Fibroblast of the aortic adventitia (primary cell): ENCODE measurements at regions not wholly inside any gene's neighbourhood (a gene's known extent, or its start where the extent isn't known, plus 50 kb on each side); places are given as distances from the start of the nearest gene placed in this dataset.
"Not testable (repeated sequence)": the region's sequence is repeated elsewhere in the genome, so short reads cannot be mapped to it uniquely, and the experiment has no call there.

Experiments used
- DNase-seq: peaks from one replicate; pipeline ENCODE4 v3.0.0-alpha.2; 2010; ENCODE audit warnings: low read depth
- H3K4me3 ChIP-seq: 2 replicates; pipeline ENCODE4 v1.5.1; 2011; ENCODE audit warnings: low read depth, mild to moderate bottlenecking, control low read depth, low read length, moderate library complexity
- CTCF ChIP-seq: IDR thresholded peaks from 2 replicates; pipeline ENCODE4 v1.5.1; 2011; ENCODE audit warnings: mild to moderate bottlenecking, low read length, control low read depth, inconsistent platforms; ENCODE audit not compliant: insufficient read depth

- no peak for TF ChIP-seq CTCF
- no peak overlapping the region for H3K4me3 ChIP-seq
- DNase-seq: no peak
These were observed 320.2 kb upstream of the SFSWAP start for GRCh38 chr12:131390412-131391334.

- DNase-seq: no peak
- no peak overlapping the region for H3K4me3 ChIP-seq
- TF ChIP-seq CTCF: no peak
These were observed 319.5 kb upstream of the SFSWAP start for GRCh38 chr12:131391399-131391798.

GRCh38 chr12:131394752-131395151 lies 316.1 kb upstream of the SFSWAP start:
- not testable (repeated sequence) for DNase-seq

GRCh38 chr12:131395209-131395684 lies 315.6 kb upstream of the SFSWAP start:
- DNase-seq: not testable (repeated sequence)

More at GRCh38 chr12:131394752-131395151, 316.1 kb upstream of the SFSWAP start:
- H3K4me3 ChIP-seq: not testable (repeated sequence)

GRCh38 chr12:131395971-131396573 lies 314.8 kb upstream of the SFSWAP start:
- no peak for TF ChIP-seq CTCF
- DNase-seq: no peak
- H3K4me3 ChIP-seq: no peak overlapping the region

More at GRCh38 chr12:131395209-131395684, 315.6 kb upstream of the SFSWAP start:
- not testable (repeated sequence) for H3K4me3 ChIP-seq

- no peak for DNase-seq
- H3K4me3 ChIP-seq: no peak overlapping the region
- no peak for TF ChIP-seq CTCF
These were observed 313.3 kb upstream of the SFSWAP start for GRCh38 chr12:131397493-131398181.

- no peak for DNase-seq
- TF ChIP-seq CTCF: no peak
These were observed 311.9 kb upstream of the SFSWAP start for GRCh38 chr12:131399000-131399399.

GRCh38 chr12:131400668-131401294 lies 310.1 kb upstream of the SFSWAP start:
- H3K4me3 ChIP-seq, DNase-seq: not testable (repeated sequence)

More at GRCh38 chr12:131399000-131399399, 311.9 kb upstream of the SFSWAP start:
- no peak overlapping the region for H3K4me3 ChIP-seq

GRCh38 chr12:131401907-131402633 lies 308.8 kb upstream of the SFSWAP start:
- H3K4me3 ChIP-seq, DNase-seq: not testable (repeated sequence)
